ENCODE measurements at regions not wholly inside any gene's neighbourhood (a gene's known extent, or its start where the extent isn't known, plus 50 kb on each side); places are given as distances from the start of the nearest gene placed in this dataset.
"Not testable (repeated sequence)": the region's sequence is repeated elsewhere in the genome, so short reads cannot be mapped to it uniquely, and the experiment has no call there.

GRCh38 chr12:59404109-59404650 is 191.6 kb upstream of the SLC16A7 start:
- no peak for DNase-seq (ENCODE audit: low spot score)

DNA sequence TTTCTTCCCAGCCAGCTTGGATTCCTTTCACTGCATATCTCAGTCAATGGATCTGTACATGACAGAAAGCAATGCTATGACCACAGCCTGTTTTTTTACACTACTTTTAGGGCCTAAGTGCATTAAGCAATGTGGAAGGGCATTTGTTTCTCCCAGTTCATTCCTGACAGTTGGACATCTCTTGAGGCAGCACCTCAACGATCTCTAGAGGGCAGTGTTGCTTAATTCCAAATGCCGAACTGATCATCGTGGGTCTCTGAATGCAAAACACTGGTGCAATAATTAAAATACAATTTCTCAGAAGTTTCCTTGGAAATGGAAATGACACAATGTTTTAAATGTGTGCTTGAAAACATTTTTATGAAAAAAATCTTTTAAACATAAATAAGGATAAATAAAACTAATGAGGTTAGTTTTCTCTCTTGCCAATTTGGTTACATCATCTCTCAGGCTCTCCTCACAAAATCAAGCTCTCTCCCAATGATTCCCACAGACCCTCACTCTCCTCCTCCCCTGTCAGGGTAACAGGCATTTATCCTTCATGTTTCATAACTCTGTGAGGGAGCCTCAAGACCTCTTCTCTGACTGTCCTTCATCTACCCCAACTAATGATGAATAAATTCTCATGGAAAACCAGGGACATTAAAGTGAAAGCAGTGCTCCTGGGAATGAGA is 192.4 kb upstream of the SLC16A7 start:
- DNase-seq (ENCODE audit: low spot score), result peak; percentile 90

DNA sequence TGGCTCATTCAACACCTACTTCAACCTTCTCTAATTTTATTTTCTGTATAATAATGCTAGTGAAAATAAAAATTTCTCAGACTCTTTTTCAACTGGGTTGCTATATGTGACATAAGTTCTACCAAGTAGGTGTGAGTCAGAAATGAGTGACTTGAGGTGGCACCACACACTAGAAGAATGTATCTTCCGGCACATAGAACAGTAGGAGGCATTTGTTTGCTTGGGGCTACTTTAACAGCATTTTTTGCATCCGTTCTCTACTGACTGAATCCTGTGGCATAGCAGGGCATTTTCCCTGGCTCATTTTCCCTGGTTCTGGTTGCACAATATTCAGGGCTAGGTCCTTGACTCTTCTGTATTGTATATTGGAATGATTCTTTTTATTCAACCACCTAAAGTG is 194.0 kb upstream of the SLC16A7 start:
- no peak for DNase-seq (ENCODE audit: low spot score)

DNA sequence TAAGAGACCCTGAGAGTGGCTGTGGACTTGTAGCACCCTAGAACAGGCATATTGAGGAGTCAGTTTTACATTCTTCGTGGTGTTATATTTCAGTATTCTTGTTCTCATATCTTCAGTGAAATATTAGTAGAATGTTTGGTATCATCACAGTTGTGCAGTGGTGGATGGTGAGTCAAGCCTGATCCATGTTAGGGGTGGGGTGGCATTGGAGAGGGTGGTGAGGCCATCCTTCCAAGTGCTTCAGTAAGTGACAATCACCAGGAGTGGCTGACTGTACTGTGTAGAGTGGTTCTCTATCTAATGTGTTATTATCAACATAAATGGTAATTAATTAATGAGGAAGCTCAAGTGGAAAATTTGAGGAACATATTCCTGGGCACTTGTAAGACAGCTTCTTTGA is 197.7 kb upstream of the SLC16A7 start:
- no peak for DNase-seq (ENCODE audit: low spot score)

DNA sequence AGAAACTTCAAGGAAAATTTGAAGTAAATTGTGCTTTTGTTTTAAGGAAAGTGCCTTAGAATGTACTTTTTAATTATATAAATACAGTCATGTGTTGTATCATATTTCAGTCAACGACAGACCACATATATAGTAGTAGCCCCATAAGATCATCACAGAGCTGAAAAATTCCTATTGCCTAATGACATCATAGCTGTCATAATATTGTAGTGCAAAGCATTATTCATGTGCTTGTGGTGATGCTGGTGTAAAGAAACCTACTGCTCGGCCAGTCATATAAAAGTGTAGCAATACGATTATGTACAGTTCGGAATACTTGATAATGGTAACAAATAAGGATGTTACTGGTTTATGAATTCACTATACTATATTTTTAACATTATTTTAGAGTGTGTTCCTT is 198.9 kb upstream of the SLC16A7 start:
- no peak for DNase-seq (ENCODE audit: low spot score)

DNA sequence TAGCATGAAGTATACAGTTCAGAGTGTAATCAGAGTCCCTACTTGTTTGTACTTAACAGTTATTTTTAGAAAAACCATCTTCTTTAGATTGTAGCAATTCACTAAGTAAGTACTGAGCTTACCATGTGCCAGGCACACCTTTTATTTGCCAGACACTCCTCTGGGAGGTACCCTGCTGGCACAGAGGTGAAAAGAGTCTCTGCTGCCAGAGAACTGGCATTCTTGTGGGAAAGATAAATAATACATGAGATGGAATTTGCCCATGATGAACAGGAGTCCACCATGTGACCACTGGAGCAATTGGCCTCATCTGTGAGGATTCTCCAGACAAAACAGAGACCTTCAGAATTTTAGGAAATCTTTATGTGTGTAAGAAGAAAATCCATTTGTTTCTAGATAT is 199.3 kb upstream of the SLC16A7 start:
- DNase-seq (ENCODE audit: low spot score), result no peak

DNA sequence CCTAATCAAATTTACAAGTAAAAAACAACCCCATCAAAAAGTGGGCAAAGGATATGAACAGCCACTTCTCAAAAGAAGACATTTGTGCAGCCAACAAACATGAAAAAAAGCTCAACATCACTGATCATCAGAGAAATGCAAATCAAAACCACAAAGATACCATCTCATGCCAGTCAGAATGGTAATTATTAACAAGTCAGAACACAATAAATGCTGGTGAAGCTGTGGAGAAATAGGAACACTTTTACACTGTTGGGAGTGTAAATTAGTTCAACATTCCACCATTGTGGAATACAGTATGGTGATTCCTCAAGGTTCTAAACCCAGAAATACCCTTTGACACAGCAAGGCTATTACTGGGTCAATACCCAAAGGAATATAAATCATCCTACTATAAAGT is 200.5 kb upstream of the SLC16A7 start:
- not testable (repeated sequence) for DNase-seq (ENCODE audit: low spot score)

DNA sequence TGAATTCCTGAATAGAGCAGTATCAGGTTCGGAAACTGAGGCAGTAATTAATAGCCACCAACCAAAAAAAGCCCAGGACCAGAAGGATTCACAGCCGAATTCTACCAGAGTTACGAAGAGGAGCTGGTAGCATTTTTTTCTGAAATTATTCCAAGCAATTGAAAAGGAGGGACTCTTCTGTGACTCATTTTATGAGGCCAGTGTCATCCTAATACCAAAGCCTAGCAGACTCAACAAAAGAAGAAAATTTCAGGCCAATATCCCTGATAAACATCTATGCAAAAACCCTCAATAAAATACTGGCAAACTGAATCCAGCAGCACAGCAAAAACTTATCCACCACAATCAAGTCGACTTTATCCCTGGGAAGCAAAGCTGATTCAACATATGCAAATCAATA is 202.3 kb upstream of the SLC16A7 start:
- DNase-seq (ENCODE audit: low spot score), result no peak

GRCh38 chr12:59389968-59390576 is 205.8 kb upstream of the SLC16A7 start:
- no peak for DNase-seq (ENCODE audit: low spot score)

GRCh38 chr12:59388694-59389093 is 207.1 kb upstream of the SLC16A7 start:
- no peak for DNase-seq (ENCODE audit: low spot score)

DNA sequence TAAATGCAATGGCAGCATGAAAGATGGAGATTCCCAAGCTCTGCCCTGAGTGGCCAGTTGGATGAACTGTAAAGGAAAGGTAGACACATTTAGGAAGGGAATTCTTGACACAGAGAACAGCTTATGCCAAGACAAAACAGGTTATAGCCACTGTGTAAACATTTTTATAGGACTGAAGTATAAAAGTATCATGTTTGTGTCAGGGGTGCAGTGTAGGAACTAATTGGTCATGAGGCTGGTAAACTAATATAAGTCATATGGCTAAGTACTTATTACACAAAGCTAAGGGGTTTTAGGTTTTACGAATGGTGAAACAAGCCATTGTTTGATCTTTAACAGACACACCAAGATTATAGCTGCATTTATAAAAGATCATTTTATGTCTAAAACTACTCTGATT is 207.7 kb upstream of the SLC16A7 start:
- no peak for DNase-seq (ENCODE audit: low spot score)

GRCh38 chr12:59386236-59386635 is 209.6 kb upstream of the SLC16A7 start:
- DNase-seq (ENCODE audit: low spot score), result no peak

GRCh38 chr12:59383079-59383822 is 212.6 kb upstream of the SLC16A7 start:
- peak; percentile 16 for DNase-seq (ENCODE audit: low spot score)

- no peak for DNase-seq (ENCODE audit: low spot score)
Measured at GRCh38 chr12:59382282-59383078, 213.3 kb upstream of the SLC16A7 start.

DNA sequence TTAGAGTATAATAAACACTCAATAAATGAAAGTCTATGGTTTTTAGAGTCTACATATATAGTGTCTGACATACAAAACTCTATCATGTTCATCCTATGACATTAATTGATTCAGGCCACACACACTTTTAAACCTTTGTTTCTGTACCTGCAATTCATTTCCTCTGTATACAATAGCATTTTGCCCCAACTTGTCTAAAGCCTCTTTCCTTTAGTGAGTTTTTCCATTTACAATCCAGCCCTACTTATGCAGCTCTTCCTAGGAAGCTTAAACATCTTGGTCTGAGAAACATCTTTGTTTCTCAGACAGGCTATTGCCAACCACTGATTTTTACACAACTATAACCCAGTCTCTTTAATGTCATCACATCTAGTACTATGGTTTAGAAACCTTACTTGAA is 214.7 kb upstream of the SLC16A7 start:
- DNase-seq (ENCODE audit: low spot score), result no peak

DNA sequence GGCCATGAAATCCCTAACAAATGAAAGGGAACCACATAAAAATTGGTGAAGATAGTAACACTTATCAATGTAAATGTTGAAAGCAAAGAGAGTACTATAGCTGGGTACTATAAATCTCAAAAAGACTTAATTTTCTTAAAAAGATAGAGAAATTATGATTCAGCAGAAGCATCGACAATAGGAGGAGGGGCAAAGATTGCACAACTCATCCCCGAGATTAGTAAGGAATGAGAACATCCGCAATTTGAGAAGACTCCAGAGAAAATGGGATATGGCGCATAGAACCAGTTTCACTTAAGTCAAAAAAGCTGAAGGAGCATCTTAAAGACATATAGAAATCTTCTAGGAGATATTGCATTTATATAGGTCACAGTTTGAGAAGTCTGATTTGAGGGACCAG is 220.2 kb upstream of the SLC16A7 start:
- no peak for DNase-seq (ENCODE audit: low spot score)

GRCh38 chr12:59374783-59375182 is 221.0 kb upstream of the SLC16A7 start:
- no peak for DNase-seq (ENCODE audit: low spot score)

DNA sequence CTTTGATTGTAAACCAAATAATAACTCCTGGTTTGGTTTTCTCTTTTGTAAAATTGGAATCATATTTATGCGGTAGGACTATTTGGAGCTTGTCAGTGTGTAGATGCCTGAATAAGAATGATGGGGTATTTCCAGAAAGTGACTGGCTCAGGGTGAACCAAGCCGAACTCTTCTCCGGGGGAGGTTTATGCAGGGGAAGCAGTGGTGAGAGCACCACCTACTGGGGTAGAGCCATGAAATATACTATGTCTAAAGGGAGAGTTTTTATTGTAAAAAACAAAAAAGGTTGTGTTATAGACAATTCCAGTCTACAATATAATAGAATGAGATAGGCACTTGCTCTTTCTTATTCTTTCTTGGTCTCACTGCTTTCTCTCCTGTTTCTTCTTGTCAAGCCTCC is 222.9 kb upstream of the SLC16A7 start:
- DNase-seq (ENCODE audit: low spot score), result peak; percentile 22

DNA sequence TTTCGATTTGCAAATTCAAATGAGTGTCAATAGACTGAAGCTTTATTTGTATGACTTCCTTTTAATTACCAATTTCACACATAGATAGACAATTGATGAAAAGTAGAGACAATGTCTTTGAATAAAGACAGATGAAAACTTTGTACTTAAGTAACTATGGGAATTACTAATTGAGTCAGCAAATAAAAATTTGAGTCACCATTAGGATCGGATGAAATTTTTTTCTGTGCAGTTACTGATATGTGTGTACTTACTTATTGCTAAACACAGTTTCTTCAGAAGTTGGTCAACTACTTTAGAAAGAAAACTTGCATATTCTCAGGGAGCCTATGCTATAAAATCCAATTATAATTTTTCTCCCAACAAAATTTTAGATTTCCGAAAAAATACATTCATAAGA is 224.9 kb upstream of the SLC16A7 start:
- DNase-seq (ENCODE audit: low spot score), result no peak

GRCh38 chr12:59365133-59365532 is 230.7 kb upstream of the SLC16A7 start:
- DNase-seq (ENCODE audit: low spot score), result no peak

- DNase-seq (ENCODE audit: low spot score), result no peak
Measured at GRCh38 chr12:59357811-59358210, 238.0 kb upstream of the SLC16A7 start.

- DNase-seq (ENCODE audit: low spot score), result not testable (repeated sequence)
Measured at GRCh38 chr12:59346248-59346647, 249.6 kb upstream of the SLC16A7 start.

All from Ammon's horn (tissue), 1 donor.